ENCODE measurements at regions not wholly inside any gene's neighbourhood (a gene's known extent, or its start where the extent isn't known, plus 50 kb on each side); places are given as distances from the start of the nearest gene placed in this dataset.

- Histone ChIP-seq H3K27me3 (ENCODE audit: low read length) (no peaks in the 10 kb centered on the region), H3K9me2 (replicated peaks; ENCODE audit: insufficient read depth, low read length) (no peaks in the 10 kb centered on the region), H4K20me1 (ENCODE audit: low read depth, low read length) (no peaks in the 10 kb centered on the region), H3K9me3 (ENCODE audit: insufficient read depth, low read length) (peaks cover 6% of the 10 kb centered on the region; the same call in 1 of the 2 replicates), H3K36me3 (ENCODE audit: low read length) (no peaks in the 10 kb centered on the region), H3K4me2 (ENCODE audit: low read depth, low read length, poor library complexity, severe bottlenecking) (no peak overlapping the region), H3K9ac (ENCODE audit: low read length) (no peak overlapping the region), H2AFZ (ENCODE audit: low read depth, low read length, severe bottlenecking) (no peak overlapping the region), H3K27ac (ENCODE audit: low read depth, low read length) (no peak overlapping the region), H3K79me2 (ENCODE audit: insufficient read depth, low read length) (no peaks in the 10 kb centered on the region), H3K4me3 (ENCODE audit: insufficient read depth, low read length, poor library complexity, severe bottlenecking) (no peak overlapping the region), H3F3A (ENCODE audit: insufficient read depth) (no peaks in the 10 kb centered on the region)
- TF ChIP-seq CTCF (IDR thresholded peaks at IDR 0.05; ENCODE audit: insufficient read depth, low read length, poor library complexity, severe bottlenecking), result no peak
- TF ChIP-seq EZH2phosphoT487 (conservative IDR thresholded peaks at IDR 0.05; ENCODE audit: low read length), result no peak
Observed at GRCh38 chr13:88932950-88933349, 1261.8 kb downstream of the SLITRK5 start.

- Histone ChIP-seq H4K20me1 (ENCODE audit: low read depth, low read length) (no peaks in the 10 kb centered on the region), H3K4me2 (ENCODE audit: low read depth, low read length, poor library complexity, severe bottlenecking) (no peak overlapping the region), H3K36me3 (ENCODE audit: low read length) (no peaks in the 10 kb centered on the region), H3K27ac (ENCODE audit: low read depth, low read length) (no peak overlapping the region), H3K9ac (ENCODE audit: low read length) (no peak overlapping the region), H3K9me2 (replicated peaks; ENCODE audit: insufficient read depth, low read length) (no peaks in the 10 kb centered on the region), H3K9me3 (ENCODE audit: insufficient read depth, low read length) (peaks cover 6% of the 10 kb centered on the region; the same call in 1 of the 2 replicates), H3K27me3 (ENCODE audit: low read length) (no peaks in the 10 kb centered on the region), H2AFZ (ENCODE audit: low read depth, low read length, severe bottlenecking) (no peak overlapping the region), H3K79me2 (ENCODE audit: insufficient read depth, low read length) (no peaks in the 10 kb centered on the region), H3F3A (ENCODE audit: insufficient read depth) (no peaks in the 10 kb centered on the region), H3K4me3 (ENCODE audit: insufficient read depth, low read length, poor library complexity, severe bottlenecking) (no peak overlapping the region)
- TF ChIP-seq CTCF (IDR thresholded peaks at IDR 0.05; ENCODE audit: insufficient read depth, low read length, poor library complexity, severe bottlenecking) (no peak), EZH2phosphoT487 (conservative IDR thresholded peaks at IDR 0.05; ENCODE audit: low read length) (no peak)
Observed at GRCh38 chr13:88937384-88937783, 1266.2 kb downstream of the SLITRK5 start.

GRCh38 chr13:88945793-88946192 lies 1274.6 kb downstream of the SLITRK5 start:
- Histone ChIP-seq H3K4me2 (ENCODE audit: low read depth, low read length, poor library complexity, severe bottlenecking) (no peak overlapping the region), H2AFZ (ENCODE audit: low read depth, low read length, severe bottlenecking) (no peak overlapping the region), H3K79me2 (ENCODE audit: insufficient read depth, low read length) (no peaks in the 10 kb centered on the region), H3F3A (ENCODE audit: insufficient read depth) (no peaks in the 10 kb centered on the region), H3K36me3 (ENCODE audit: low read length) (no peaks in the 10 kb centered on the region), H3K9me2 (replicated peaks; ENCODE audit: insufficient read depth, low read length) (no peaks in the 10 kb centered on the region), H3K27me3 (ENCODE audit: low read length) (no peaks in the 10 kb centered on the region), H3K9ac (ENCODE audit: low read length) (no peak overlapping the region), H3K27ac (ENCODE audit: low read depth, low read length) (no peak overlapping the region), H4K20me1 (ENCODE audit: low read depth, low read length) (no peaks in the 10 kb centered on the region), H3K4me3 (ENCODE audit: insufficient read depth, low read length, poor library complexity, severe bottlenecking) (no peak overlapping the region), H3K9me3 (ENCODE audit: insufficient read depth, low read length) (no peaks in the 10 kb centered on the region)
- TF ChIP-seq CTCF (IDR thresholded peaks at IDR 0.05; ENCODE audit: insufficient read depth, low read length, poor library complexity, severe bottlenecking) (no peak), EZH2phosphoT487 (conservative IDR thresholded peaks at IDR 0.05; ENCODE audit: low read length) (no peak)
